GM23338 (cell line): ENCODE measurements at regions not wholly inside any gene's neighbourhood (a gene's known extent, or its start where the extent isn't known, plus 50 kb on each side); places are given as distances from the start of the nearest gene placed in this dataset.

Experiments
- ATAC-seq: fragments of 200-7000 bp; cut with Tn5 transposase; 3 replicates; pipeline ENCODE4 v1.9.1; 2020
- DNase-seq: peaks from one replicate; pipeline ENCODE4 v3.0.0-alpha.2; 2015; ENCODE audit warnings: low spot score
- H2AFZ ChIP-seq: fragments of 200-600 bp; sonication (generic); 2 replicates; pipeline ENCODE4 v1.8.0; 2016; ENCODE audit warnings: antibody characterized with exemption, mild to moderate bottlenecking, moderate library complexity
- H3F3A ChIP-seq: fragments of 200-600 bp; sonication (generic); replicated peaks from 2 replicates; pipeline ENCODE4 v1.8.0; 2017; ENCODE audit warnings: antibody characterized with exemption, mixed run types, low read depth
- H3K27ac ChIP-seq: fragments of 200-600 bp; sonication (generic); 2 replicates; pipeline ENCODE4 v1.6.1; 2016; ENCODE audit warnings: low read depth
- H3K27me3 ChIP-seq: fragments of 200-600 bp; sonication (generic); 2 replicates; pipeline ENCODE4 v1.8.0; 2016; ENCODE audit warnings: mild to moderate bottlenecking, mixed run types, moderate library complexity; ENCODE audit not compliant: insufficient read depth
- H3K36me3 ChIP-seq: fragments of 200-600 bp; sonication (generic); 2 replicates; pipeline ENCODE4 v1.8.0; 2016; ENCODE audit warnings: mild to moderate bottlenecking; ENCODE audit not compliant: insufficient read depth
- H3K4me1 ChIP-seq: fragments of 200-600 bp; sonication (generic); 2 replicates; pipeline ENCODE4 v1.8.0; 2016; ENCODE audit warnings: mild to moderate bottlenecking, moderate library complexity; ENCODE audit not compliant: insufficient read depth
- H3K4me2 ChIP-seq: fragments of 200-600 bp; sonication (generic); 2 replicates; pipeline ENCODE4 v1.7.1; 2017; ENCODE audit warnings: mixed run types
- H3K4me3 ChIP-seq: fragments of 200-600 bp; sonication (generic); 2 replicates; pipeline ENCODE4 v1.6.1; 2016; ENCODE audit warnings: mixed run types
- H3K79me2 ChIP-seq: fragments of 200-600 bp; sonication (generic); replicated peaks from 2 replicates; pipeline ENCODE4 v1.8.0; 2017; ENCODE audit warnings: mild to moderate bottlenecking; ENCODE audit not compliant: insufficient read depth
- H3K9me2 ChIP-seq: fragments of 200-600 bp; sonication (generic); 2 replicates; pipeline ENCODE4 v1.8.0; 2017; ENCODE audit not compliant: insufficient read depth
- H4K20me1 ChIP-seq: fragments of 200-600 bp; sonication (generic); replicated peaks from 2 replicates; pipeline ENCODE4 v1.8.0; 2017; ENCODE audit warnings: mild to moderate bottlenecking; ENCODE audit not compliant: insufficient read depth
- H3K27ac Mint-ChIP-seq: 2 replicates; pipeline ENCODE4 v1.8.0; 2020; ENCODE audit warnings: inconsistent platforms, mild to moderate bottlenecking, moderate library complexity, mixed read lengths
- H3K27me3 Mint-ChIP-seq: 3 replicates; pipeline ENCODE4 v1.8.0; 2022; ENCODE audit warnings: low read depth, mild to moderate bottlenecking, moderate library complexity, mixed read lengths, inconsistent platforms; ENCODE audit not compliant: insufficient read depth, poor library complexity
- H3K36me3 Mint-ChIP-seq: 3 replicates; pipeline ENCODE4 v1.8.0; 2021; ENCODE audit warnings: low read depth, mild to moderate bottlenecking, inconsistent platforms, moderate library complexity, mixed read lengths
- H3K4me1 Mint-ChIP-seq: 3 replicates; pipeline ENCODE4 v1.8.0; 2020; ENCODE audit warnings: mild to moderate bottlenecking, inconsistent platforms, mixed read lengths
- H3K4me3 Mint-ChIP-seq: 3 replicates; pipeline ENCODE4 v1.8.0; 2021; ENCODE audit warnings: moderate library complexity, mild to moderate bottlenecking, inconsistent platforms, mixed read lengths
- H3K9me3 Mint-ChIP-seq: 3 replicates; pipeline ENCODE4 v1.8.0; 2020; ENCODE audit warnings: moderate library complexity, mild to moderate bottlenecking, inconsistent platforms, mixed read lengths
- CREB1 ChIP-seq: fragments of 250-450 bp; sonication (Bioruptor Pico); IDR thresholded peaks from 2 replicates; pipeline ENCODE4 v1.5.0; 2020; ENCODE audit warnings: low read depth, mild to moderate bottlenecking, moderate library complexity
- EZH2 ChIP-seq: fragments of 200-600 bp; sonication (generic); IDR thresholded peaks from one replicate; pipeline ENCODE4 v1.8.0; 2017; ENCODE audit warnings: antibody characterized with exemption, mild to moderate bottlenecking, low read depth; ENCODE audit not compliant: unreplicated experiment
- JUNB ChIP-seq: IDR thresholded peaks from one replicate; pipeline ENCODE4 v1.6.1; 2016; ENCODE audit warnings: antibody characterized with exemption; ENCODE audit not compliant: unreplicated experiment
- POLR2AphosphoS5 ChIP-seq: IDR thresholded peaks from 2 replicates; pipeline ENCODE4 v1.6.1; 2016; ENCODE audit warnings: antibody characterized with exemption, low read depth
- STAT1 ChIP-seq: IDR thresholded peaks from one replicate; pipeline ENCODE4 v1.6.1; 2016; ENCODE audit warnings: antibody characterized with exemption; ENCODE audit not compliant: unreplicated experiment
- ZNF331 ChIP-seq: fragments of 250-450 bp; sonication (Bioruptor Pico); IDR thresholded peaks from 2 replicates; pipeline ENCODE4 v1.5.0; 2020; ENCODE audit warnings: low read depth, mild to moderate bottlenecking, moderate library complexity
- TF ChIP-seq, protein P1 (sequence below): fragments of 250-450 bp; sonication (Bioruptor Pico); IDR thresholded peaks from 2 replicates; pipeline ENCODE4 v1.5.0; 2020; ENCODE audit warnings: mild to moderate bottlenecking, moderate library complexity
- TF ChIP-seq, protein P2 (sequence below): IDR thresholded peaks from one replicate; pipeline ENCODE4 v1.6.1; 2018; ENCODE audit warnings: antibody characterized with exemption; ENCODE audit not compliant: unreplicated experiment

DNA sequence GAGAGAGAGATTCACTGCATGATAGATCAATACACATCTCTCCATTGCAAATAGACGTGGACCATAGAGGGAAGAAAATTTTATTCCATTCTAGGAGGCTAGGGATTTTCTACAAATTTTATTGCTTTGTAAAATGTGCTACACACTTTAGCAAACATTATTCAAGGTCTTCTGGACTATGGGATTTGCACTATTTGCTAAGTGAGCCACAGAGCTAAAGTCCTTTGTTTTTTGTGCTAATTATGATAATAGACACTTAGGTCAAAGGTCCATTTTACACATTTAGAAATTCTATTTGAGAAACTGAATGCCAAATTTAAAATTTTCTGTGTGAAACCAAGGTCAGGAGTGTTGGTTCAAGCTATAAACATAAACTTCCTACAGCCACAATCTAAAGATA, 672.3 kb downstream of the LRRC70 start (continued):
- TF ChIP-seq, protein P1, sequence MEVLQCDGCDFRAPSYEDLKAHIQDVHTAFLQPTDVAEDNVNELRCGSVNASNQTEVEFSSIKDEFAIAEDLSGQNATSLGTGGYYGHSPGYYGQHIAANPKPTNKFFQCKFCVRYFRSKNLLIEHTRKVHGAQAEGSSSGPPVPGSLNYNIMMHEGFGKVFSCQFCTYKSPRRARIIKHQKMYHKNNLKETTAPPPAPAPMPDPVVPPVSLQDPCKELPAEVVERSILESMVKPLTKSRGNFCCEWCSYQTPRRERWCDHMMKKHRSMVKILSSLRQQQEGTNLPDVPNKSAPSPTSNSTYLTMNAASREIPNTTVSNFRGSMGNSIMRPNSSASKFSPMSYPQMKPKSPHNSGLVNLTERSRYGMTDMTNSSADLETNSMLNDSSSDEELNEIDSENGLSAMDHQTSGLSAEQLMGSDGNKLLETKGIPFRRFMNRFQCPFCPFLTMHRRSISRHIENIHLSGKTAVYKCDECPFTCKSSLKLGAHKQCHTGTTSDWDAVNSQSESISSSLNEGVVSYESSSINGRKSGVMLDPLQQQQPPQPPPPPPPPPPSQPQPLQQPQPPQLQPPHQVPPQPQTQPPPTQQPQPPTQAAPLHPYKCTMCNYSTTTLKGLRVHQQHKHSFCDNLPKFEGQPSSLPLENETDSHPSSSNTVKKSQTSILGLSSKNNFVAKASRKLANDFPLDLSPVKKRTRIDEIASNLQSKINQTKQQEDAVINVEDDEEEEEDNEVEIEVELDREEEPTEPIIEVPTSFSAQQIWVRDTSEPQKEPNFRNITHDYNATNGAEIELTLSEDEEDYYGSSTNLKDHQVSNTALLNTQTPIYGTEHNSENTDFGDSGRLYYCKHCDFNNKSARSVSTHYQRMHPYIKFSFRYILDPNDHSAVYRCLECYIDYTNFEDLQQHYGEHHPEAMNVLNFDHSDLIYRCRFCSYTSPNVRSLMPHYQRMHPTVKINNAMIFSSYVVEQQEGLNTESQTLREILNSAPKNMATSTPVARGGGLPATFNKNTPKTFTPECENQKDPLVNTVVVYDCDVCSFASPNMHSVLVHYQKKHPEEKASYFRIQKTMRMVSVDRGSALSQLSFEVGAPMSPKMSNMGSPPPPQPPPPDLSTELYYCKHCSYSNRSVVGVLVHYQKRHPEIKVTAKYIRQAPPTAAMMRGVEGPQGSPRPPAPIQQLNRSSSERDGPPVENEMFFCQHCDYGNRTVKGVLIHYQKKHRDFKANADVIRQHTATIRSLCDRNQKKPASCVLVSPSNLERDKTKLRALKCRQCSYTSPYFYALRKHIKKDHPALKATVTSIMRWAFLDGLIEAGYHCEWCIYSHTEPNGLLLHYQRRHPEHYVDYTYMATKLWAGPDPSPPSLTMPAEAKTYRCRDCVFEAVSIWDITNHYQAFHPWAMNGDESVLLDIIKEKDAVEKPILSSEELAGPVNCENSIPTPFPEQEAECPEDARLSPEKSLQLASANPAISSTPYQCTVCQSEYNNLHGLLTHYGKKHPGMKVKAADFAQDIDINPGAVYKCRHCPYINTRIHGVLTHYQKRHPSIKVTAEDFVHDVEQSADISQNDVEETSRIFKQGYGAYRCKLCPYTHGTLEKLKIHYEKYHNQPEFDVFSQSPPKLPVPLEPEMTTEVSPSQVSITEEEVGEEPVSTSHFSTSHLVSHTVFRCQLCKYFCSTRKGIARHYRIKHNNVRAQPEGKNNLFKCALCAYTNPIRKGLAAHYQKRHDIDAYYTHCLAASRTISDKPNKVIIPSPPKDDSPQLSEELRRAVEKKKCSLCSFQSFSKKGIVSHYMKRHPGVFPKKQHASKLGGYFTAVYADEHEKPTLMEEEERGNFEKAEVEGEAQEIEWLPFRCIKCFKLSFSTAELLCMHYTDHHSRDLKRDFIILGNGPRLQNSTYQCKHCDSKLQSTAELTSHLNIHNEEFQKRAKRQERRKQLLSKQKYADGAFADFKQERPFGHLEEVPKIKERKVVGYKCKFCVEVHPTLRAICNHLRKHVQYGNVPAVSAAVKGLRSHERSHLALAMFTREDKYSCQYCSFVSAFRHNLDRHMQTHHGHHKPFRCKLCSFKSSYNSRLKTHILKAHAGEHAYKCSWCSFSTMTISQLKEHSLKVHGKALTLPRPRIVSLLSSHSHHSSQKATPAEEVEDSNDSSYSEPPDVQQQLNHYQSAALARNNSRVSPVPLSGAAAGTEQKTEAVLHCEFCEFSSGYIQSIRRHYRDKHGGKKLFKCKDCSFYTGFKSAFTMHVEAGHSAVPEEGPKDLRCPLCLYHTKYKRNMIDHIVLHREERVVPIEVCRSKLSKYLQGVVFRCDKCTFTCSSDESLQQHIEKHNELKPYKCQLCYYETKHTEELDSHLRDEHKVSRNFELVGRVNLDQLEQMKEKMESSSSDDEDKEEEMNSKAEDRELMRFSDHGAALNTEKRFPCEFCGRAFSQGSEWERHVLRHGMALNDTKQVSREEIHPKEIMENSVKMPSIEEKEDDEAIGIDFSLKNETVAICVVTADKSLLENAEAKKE (CRISPR knock-in tag), result no peak
- no peak for TF ChIP-seq ZNF331
- TF ChIP-seq, protein P2, sequence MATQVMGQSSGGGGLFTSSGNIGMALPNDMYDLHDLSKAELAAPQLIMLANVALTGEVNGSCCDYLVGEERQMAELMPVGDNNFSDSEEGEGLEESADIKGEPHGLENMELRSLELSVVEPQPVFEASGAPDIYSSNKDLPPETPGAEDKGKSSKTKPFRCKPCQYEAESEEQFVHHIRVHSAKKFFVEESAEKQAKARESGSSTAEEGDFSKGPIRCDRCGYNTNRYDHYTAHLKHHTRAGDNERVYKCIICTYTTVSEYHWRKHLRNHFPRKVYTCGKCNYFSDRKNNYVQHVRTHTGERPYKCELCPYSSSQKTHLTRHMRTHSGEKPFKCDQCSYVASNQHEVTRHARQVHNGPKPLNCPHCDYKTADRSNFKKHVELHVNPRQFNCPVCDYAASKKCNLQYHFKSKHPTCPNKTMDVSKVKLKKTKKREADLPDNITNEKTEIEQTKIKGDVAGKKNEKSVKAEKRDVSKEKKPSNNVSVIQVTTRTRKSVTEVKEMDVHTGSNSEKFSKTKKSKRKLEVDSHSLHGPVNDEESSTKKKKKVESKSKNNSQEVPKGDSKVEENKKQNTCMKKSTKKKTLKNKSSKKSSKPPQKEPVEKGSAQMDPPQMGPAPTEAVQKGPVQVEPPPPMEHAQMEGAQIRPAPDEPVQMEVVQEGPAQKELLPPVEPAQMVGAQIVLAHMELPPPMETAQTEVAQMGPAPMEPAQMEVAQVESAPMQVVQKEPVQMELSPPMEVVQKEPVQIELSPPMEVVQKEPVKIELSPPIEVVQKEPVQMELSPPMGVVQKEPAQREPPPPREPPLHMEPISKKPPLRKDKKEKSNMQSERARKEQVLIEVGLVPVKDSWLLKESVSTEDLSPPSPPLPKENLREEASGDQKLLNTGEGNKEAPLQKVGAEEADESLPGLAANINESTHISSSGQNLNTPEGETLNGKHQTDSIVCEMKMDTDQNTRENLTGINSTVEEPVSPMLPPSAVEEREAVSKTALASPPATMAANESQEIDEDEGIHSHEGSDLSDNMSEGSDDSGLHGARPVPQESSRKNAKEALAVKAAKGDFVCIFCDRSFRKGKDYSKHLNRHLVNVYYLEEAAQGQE, result no peak

DNA sequence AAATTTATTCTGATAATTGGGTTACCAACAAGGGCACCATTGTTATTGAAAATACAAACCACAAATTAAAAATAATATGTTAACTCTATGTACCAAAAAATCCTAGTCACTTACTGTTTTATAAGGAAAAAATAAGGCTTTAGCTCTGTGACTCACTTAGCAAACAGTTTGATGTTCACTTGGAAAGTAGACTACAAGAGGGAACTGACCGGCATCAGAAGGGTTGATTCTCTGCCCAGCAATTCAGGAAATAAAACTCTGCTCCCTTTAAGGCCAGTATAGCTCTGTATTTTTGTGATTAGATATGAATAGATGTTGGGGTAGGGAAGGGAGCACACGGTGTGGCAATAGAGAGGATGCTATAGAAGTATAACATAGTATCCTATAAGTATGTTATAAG, 671.3 kb downstream of the LRRC70 start:
- Mint-ChIP-seq H3K27me3 (peaks cover 1% of the 10 kb centered on the region), H3K4me1 (peaks cover 7% of the 10 kb centered on the region; the same call in 2 of the 3 replicates), H3K4me3 (no peak overlapping the region), H3K9me3 (no peaks in the 10 kb centered on the region), H3K27ac (no peak overlapping the region), H3K36me3 (peaks cover 6% of the 10 kb centered on the region; the same call in 1 of the 3 replicates)
- Histone ChIP-seq H3K27me3 (no peaks in the 10 kb centered on the region), H3K9me2 (peaks cover 10% of the 10 kb centered on the region), H3K27ac (no peak overlapping the region), H3K4me1 (peaks cover 18% of the 10 kb centered on the region), H4K20me1 (no peaks in the 10 kb centered on the region), H3K4me3 (no peak overlapping the region), H3K36me3 (no peaks in the 10 kb centered on the region), H3F3A (no peaks in the 10 kb centered on the region), H3K4me2 (no peak overlapping the region), H2AFZ (no peak overlapping the region), H3K79me2 (no peaks in the 10 kb centered on the region)
- DNase-seq (no peak), ATAC-seq (no peak)
- no peak for TF ChIP-seq CREB1 (CRISPR knock-in tag)
- TF ChIP-seq JUNB, result no peak
- TF ChIP-seq STAT1, result no peak
- no peak for TF ChIP-seq EZH2
- TF ChIP-seq POLR2AphosphoS5, result no peak
